Lower leg skin (tissue), 4 donors: ENCODE measurements at regions not wholly inside any gene's neighbourhood (a gene's known extent, or its start where the extent isn't known, plus 50 kb on each side); places are given as distances from the start of the nearest gene placed in this dataset.
"Not testable (repeated sequence)": the region's sequence is repeated elsewhere in the genome, so short reads cannot be mapped to it uniquely, and the experiment has no call there.

Experiments used
- DNase-seq, 2 donors: peaks; one replicate each; pipeline ENCODE4 v3.0.0-alpha.2; 2019; ENCODE audit warnings: low spot score in 2 of 2
- H3K4me3 ChIP-seq: fragments of 200-600 bp; sonication (generic); 2 replicates; pipeline ENCODE4 v1.5.1; 2017; ENCODE audit warnings: mild to moderate bottlenecking, low read depth; ENCODE audit not compliant: poor library complexity, severe bottlenecking
- POLR2A ChIP-seq, 2 donors: fragments of 450-650 bp; IDR thresholded peaks; one replicate each; pipeline ENCODE4 v1.6.1; 2016 to 2017; ENCODE audit warnings: antibody characterized with exemption in 2 of 2, mild to moderate bottlenecking in 1 of 2, moderate library complexity in 1 of 2
- WGBS, 2 donors: methylation state at CpG; one replicate each; pipeline ENCODE4 v1.1.5; 2018; 5-methylcytosine and 5-hydroxymethylcytosine counted together
- intact Hi-C: fragments of 100-400 bp; cut with DNase I; formaldehyde crosslinking; loops from one replicate; pipeline ENCODE4 v1.15.0; 2023; ENCODE audit warnings: low total_unique reads
- TF ChIP-seq, protein P1 (sequence below), 3 donors: fragments of 450-650 bp; IDR thresholded peaks; one replicate each; pipeline ENCODE4 v1.5.1; 2016; ENCODE audit warnings: antibody characterized with exemption in 3 of 3, mild to moderate bottlenecking in 3 of 3, moderate library complexity in 2 of 3

DNA sequence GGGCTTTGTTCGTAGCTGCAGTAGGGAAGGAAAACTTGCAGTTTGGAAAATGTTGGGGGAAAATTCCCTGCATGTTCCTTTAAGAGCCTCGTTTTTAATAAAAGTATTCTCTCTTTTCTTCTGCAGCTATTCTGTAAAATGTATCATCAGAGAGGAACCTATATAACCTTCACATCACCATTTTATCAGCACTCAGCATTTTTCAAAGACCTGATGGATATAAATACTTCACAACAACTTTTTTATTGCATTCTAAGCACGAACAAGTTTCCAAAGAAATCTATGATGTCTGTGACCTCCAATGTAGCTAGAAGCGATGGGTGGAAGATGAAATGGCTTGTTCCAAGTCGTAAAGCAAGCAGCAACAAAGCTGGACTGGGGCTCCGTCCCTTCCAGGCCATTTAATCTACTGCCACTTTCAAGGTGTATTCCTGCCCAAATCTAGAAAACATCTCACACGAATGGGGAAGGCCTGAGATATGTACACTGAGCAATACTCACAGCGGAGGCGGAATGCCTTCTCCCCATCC is 84.0 kb downstream of the NSUN2 start:
- H3K4me3 ChIP-seq: no peak overlapping the region
- TF ChIP-seq, protein P1, sequence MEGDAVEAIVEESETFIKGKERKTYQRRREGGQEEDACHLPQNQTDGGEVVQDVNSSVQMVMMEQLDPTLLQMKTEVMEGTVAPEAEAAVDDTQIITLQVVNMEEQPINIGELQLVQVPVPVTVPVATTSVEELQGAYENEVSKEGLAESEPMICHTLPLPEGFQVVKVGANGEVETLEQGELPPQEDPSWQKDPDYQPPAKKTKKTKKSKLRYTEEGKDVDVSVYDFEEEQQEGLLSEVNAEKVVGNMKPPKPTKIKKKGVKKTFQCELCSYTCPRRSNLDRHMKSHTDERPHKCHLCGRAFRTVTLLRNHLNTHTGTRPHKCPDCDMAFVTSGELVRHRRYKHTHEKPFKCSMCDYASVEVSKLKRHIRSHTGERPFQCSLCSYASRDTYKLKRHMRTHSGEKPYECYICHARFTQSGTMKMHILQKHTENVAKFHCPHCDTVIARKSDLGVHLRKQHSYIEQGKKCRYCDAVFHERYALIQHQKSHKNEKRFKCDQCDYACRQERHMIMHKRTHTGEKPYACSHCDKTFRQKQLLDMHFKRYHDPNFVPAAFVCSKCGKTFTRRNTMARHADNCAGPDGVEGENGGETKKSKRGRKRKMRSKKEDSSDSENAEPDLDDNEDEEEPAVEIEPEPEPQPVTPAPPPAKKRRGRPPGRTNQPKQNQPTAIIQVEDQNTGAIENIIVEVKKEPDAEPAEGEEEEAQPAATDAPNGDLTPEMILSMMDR (IDR thresholded peaks at IDR 0.05): no peak
- no peak for TF ChIP-seq POLR2A (IDR thresholded peaks at IDR 0.05)
- WGBS, 2 donors: 59 to 60% methylated on average over 9 of the region's 9 CpGs
- peak in 1 of 2 donors; percentile 36 for DNase-seq
- intact Hi-C loops: no loop called here

DNA sequence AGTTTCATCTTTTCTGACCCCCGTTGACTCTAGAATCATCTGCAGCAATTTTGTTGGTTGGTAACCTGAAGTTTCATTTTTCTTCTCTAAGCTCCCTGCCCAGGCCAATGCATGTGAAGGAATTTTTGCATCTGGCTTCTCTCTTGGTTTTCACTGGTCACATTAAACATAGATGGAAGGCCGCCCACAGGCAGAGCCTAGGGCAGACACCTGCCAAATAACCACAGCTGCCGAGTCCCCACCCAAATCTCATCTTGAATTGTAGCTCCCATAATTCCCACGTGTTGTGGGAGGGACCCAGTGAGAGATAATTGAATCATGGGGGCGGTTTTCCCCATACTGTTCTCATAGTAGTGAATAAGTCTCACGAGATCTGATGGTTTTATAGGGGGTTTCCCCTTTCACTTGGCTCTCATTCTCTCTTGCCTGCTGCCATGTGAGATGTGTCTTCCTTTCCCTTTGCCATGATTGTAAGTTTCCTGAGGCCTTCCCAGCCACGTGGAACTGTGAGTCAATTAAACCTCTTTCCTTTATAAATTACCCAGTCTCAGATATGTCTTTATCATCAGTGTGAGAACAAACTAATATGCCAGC is 84.8 kb downstream of the NSUN2 start:
- WGBS, 2 donors: 67 to 68% methylated on average over 7 of the region's 7 CpGs
- peak; percentile 4 to 40 for DNase-seq
- H3K4me3 ChIP-seq, intact Hi-C loops: not testable (repeated sequence)

DNA sequence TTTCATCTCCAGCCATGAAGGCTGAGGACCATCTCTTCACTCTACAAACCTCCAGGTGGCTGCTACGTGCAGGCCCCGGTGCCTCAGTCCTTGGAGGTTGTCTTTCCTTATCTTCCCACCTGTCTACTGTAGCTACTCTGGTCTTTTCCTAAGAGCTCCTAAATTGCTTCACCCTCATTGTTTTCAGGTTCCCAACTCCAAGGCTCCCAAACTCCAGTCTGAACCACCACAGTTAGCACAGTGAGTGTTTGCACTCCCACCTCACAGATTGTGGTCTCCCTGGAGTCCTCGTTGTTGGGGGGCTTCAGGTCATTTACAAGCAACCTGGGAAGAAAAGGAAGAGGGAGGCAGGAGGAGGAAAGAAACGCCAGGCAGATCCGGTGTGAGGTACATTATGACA is 85.3 kb downstream of the NSUN2 start:
- TF ChIP-seq, protein P1 (IDR thresholded peaks at IDR 0.05): no peak
- TF ChIP-seq POLR2A (IDR thresholded peaks at IDR 0.05): no peak
- DNase-seq: peak in 1 of 2 donors; percentile 54
- H3K4me3 ChIP-seq: no peak overlapping the region
- intact Hi-C loops: no loop called here
- WGBS, 2 donors: 89 to 97% methylated on average over 5 of the region's 5 CpGs

DNA sequence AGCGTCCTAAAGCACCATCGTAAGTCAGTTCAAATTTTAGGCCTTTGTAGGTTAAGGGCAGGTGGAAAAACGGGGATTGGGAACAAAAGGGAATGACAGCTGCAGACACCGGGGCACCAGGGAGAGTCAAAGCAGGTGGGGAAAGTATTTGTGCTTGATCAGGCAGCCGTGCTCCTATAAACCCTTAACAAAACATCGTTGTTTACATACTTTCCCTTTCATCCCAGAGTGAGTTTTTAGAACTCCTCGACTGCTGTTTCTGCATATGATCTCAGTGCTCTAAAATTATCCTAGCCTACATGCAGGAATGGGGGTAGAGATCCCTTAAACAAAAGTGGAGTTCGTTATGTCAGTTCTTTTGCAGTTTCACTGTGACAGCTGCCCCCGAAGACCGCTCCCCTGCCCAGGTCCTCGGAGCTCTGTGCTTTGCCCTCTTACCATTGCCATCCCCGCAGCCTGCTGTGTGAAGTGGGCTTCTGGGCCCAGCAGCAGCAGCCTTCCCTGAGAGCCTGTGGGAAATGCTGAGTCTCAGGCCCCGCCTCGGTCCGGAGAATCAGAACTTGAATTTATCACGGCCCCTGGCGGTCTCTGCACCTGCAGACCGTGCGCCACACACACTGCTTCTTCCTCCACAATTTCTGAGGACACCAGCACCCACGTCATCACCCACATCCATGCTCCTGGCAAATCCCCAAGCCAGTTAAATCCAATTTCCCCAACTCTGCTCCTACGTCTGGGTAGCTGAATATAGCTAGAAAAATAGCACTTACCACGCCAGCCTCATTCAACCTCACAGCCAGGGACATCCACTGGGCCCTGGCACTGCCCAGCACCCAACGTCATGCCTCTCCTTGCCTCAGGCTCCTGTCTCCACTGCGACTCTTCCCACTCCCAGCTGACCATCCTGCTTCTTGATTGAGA is 86.8 kb downstream of the NSUN2 start:
- TF ChIP-seq, protein P1 (IDR thresholded peaks at IDR 0.05): no peak
- no peak for TF ChIP-seq POLR2A (IDR thresholded peaks at IDR 0.05)
- DNase-seq: peak in 1 of 2 donors; percentile 74
- WGBS, 2 donors: 74% methylated on average over 24 of the region's 24 CpGs
- H3K4me3 ChIP-seq: no peak overlapping the region
- intact Hi-C loops: no loop called here

DNA sequence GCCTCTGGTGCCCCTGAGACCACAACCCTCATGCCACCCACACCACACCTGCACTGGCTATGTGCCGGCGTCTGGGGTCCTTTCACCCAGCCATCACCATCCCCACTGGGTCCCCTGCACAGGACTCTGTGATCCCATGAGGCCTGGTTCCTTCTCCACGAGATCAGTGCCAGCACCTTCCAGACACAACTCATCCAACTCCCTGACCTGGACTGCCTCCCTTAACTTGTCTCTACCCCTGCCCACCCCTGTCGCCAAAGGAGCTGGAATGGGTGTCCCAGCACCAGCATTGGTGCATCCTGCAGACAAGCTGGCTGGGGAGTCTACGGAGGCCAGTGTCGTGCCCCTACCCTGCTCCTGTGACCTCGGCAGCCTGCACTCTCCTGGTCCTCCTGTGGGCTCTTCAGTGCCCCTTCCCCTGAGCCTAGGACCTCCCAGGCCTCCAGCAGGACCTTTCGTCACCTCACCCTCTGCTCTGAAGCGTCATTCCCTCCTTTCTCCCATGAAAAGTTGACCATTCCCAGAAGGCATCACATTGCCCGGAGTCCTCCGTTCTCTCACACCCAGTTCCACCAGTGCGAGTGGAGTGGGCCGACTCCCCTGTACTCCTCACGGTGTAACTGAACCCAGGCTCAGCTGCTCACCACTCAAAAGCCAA is 87.7 kb downstream of the NSUN2 start:
- WGBS, 2 donors: 81 to 89% methylated on average over 14 of the region's 14 CpGs
- peak in 1 of 2 donors; percentile 70 for DNase-seq
- intact Hi-C loops: no loop called here
- H3K4me3 ChIP-seq: no peak overlapping the region
- TF ChIP-seq POLR2A (IDR thresholded peaks at IDR 0.05): no peak
- TF ChIP-seq, protein P1 (IDR thresholded peaks at IDR 0.05): no peak

DNA sequence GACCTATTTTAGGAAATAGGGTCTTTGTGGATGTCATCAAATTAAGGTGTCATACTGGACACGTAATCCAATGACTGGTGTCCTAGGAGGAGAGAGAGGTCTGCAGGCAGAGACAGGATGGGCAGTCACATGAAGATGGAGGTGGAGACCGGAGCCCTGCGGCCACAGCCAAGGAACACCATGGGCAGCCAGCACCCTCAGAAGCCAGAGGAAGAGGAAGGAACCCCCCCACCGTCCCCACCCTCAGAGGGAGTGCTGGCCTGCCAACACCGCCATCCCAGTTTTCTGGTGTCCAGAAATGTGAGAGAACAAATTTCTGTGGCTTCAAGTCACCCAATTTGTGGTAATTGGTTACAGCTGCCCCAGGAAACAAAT is 88.3 kb downstream of the NSUN2 start:
- WGBS, 2 donors: 67 to 80% methylated on average over 5 of the region's 5 CpGs
- intact Hi-C loops: no loop called here
- H3K4me3 ChIP-seq: no peak overlapping the region
- TF ChIP-seq, protein P1 (IDR thresholded peaks at IDR 0.05): no peak
- no peak for TF ChIP-seq POLR2A (IDR thresholded peaks at IDR 0.05)
- DNase-seq: peak in 1 of 2 donors; percentile 64
